ENCODE measurements at regions not wholly inside any gene's neighbourhood (a gene's known extent, or its start where the extent isn't known, plus 50 kb on each side); places are given as distances from the start of the nearest gene placed in this dataset.

DNA sequence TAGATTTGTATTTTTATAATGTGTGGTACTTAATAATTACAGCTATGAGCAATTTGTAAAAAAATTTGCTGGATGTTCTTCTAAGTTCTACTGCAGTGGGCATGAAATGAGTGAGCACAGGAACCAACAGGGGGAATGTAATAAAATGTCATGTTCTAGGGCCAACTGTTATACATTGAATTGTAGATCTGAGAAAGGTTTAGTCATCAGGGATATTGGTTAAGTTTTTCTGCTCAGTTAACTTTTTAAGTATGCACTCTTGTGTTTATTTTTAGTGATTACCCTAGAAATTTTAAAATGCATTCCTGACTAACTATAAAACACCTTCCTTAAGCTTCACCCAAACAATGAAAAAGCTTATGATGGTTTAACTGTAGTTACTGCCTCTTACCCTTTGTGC, 101.8 kb downstream of the CAND1 start:
- no peak for DNase-seq

DNA sequence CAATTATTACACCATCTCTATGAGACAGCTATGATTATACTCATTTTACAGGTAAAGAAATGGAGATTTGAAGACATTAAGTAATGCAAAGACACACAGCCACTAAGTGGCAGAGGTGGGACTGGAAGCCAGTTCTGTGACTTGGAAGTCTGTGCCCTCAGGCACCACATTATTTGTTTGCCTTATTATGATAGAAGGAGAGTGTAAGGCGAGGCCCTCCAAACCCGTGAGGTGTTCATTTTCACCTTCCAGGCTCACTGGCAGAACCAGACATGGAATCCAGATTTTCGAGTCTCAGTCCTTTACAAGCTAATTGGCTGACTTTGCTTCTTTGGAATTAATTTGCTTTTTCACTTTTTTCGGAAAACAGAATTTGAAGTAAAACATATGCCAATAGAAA, 107.9 kb downstream of the CAND1 start:
- DNase-seq: no peak

GRCh38 chr12:67377541-67377940, 108.4 kb downstream of the CAND1 start:
- DNase-seq: no peak

DNA sequence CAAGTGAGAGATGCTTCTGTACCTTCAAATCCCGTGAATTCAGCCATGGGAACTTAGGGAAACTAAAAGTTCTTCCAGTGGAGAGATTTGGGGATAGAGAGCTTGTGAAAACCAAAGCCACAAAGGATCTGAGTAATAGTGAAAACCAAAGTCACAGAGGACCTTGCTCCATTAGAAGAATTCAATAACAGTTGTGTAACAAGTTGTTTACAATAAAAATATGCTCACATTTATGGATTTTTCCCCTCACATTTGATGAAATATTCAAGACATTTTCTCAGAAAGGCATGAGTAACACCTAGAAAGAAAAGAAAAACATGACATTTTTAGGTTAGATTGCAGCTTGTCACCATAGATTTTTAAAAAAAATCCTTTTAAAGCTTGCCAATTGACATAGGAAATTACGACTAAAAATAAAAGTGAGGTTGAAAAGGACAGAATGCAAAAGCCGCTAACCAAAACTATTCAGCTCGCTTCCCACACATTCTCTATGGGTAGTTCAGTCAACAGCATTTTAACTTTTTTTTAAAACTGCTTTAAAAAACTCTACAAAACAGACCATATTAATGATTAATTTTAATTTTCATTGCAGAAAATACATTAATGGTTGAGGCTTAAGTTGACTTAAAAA, 113.2 kb downstream of the CAND1 start:
- DNase-seq: no peak

DNA sequence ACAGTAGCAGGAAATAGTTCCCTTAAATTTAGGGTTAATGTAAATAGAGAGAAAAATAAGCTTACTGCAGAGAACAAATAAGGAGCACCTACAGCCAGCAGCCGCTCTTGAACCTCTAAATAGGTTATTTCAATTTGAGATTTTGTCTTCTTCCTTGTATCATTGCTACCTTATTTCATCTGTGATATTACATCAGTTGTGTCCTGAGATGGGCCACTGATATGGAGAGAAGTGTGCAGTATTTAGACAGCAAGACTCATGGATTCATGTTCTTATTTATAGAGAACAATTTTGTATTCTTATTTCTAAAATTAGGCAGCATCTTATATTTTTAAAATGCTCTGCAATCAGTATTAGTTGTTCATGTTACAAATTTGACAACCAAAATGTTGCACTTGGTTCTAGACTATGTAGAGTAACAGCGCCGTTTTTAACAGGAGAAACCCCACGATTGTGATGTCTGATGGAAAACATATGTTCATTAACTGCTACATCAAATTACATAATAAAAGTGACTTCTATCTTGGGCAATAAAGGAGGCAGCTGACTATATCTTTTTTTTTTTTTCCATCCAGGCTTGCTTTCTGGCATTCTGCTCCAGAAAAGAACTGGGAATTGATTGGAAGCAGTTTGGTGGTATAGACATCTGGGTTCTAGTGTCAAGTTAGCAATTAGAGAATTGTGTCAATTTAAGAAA, 117.9 kb downstream of the CAND1 start:
- no peak for DNase-seq

DNA sequence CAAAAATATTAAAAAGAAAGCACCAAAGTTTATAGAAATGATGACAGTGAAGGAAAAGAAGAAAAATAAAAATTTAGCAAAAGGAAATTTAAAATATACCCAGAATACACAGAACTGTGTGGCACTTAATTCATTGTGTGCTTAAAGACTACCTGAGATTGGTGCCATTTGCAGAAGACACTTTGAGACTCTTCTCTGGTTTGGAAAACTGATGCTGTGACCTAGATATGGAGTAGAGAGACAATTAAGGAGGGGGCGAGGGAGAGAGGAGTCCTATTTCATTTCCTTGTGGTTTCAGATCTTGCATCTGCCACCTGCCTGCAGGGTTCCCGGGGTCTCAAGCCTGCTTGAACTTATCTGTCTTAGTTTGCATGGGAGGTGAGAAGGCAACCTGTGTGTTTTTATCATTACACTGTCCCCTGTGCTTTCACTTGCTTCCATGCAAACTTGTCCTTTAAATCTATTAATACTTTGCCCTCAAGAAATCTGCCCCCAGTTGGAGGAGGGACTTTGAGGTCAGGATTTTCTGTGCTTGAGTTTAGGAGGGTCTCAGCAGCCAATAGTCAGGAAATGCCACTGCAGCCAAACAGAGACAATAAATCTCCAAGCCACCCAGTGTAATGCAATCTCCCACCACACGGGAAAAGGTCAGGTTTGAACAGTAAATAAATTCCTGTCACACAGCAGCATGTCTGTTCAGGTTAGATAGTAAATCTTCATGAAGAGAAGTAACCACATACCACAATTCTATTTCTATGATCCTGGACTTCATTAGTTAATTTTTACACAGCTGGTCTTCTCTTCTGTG, 119.4 kb downstream of the CAND1 start:
- DNase-seq: no peak

DNA sequence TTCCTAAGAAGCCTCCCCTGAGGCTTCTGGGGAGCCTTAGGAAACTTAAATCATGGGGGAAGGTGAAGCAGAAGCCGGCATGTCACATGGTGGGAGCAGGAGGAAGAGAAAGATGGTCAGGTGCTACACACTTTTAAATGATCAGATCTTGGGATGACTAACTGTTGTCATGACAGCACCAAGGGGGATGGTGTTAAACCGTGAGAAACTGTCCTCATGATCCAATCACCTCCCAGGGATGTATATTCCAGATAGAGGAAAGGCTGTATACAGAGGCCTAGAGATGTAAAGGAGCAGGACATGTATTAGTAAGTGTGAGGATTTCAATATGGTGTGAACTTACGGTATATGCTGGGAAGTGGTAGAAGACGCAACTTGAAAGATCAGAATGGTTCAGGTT, 121.1 kb downstream of the CAND1 start:
- no peak for DNase-seq

GRCh38 chr12:67391034-67391433, 121.9 kb downstream of the CAND1 start:
- no peak for DNase-seq

- DNase-seq: no peak
These were observed 122.5 kb downstream of the CAND1 start for GRCh38 chr12:67391656-67392055.

- no peak for DNase-seq
These were observed 125.4 kb downstream of the CAND1 start for GRCh38 chr12:67394550-67394949.

GRCh38 chr12:67400742-67401141, 131.6 kb downstream of the CAND1 start:
- DNase-seq: no peak

DNA sequence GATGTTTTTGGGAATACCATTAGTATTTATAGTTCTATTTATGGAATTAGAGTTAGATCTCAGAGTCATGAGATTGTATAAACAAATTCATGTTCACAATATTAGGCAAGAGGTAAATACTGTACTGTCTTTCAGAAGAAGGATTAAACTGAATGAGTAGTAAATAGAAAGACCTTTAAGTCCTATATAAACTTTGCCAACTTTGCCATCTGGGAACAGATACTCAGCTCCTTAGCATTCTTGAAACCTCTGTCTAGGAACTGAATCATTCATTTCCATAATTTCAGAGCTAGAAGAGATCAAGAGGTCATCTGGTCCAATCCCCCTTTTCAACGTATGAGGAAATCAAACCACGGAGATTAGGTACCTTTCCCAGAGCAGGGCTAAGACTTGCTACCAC, 141.1 kb downstream of the CAND1 start:
- DNase-seq: no peak

- no peak for DNase-seq
These were observed 141.5 kb downstream of the CAND1 start for GRCh38 chr12:67410667-67411067.

DNA sequence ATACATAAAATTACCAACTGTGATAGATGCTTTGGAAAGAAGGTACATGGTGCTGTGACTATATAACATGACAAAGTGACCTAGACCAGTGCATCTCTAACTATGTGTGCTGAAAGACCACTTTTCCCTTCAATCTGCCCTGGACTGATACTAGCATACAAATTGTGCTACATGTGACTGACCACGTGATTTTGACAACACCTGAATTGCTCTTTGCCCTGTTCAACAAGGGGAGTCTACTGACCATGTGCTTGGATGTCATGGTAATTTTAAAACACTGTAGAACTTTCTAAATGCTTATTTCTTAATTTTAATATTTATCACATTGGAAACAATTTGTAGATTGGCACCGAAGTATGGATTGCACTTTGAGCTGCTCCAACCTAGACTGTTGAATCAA, 142.4 kb downstream of the CAND1 start:
- no peak for DNase-seq

DNA sequence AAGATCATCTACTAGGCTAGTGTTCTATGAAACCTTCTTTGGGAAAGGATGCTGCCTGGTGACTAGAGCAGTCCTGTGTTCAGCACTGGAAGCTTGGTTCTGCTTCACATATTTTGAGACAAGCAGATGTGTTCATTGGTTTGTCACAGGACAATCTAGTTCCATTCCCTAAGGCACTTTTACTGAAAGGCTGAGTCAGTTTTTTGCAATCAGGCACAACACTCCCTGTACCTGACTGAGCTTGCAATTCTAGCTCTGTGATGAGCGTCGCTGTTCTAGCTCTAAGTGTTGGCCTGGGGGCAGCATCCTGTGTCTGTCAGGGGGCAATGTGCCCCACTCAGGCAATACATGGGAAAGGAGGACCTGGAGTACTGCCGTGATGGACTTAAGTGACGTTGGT, 144.4 kb downstream of the CAND1 start:
- DNase-seq: no peak

GRCh38 chr12:67414011-67414715, 145.0 kb downstream of the CAND1 start:
- DNase-seq: no peak

- DNase-seq: no peak
These were observed 146.3 kb downstream of the CAND1 start for GRCh38 chr12:67415473-67415872.

DNA sequence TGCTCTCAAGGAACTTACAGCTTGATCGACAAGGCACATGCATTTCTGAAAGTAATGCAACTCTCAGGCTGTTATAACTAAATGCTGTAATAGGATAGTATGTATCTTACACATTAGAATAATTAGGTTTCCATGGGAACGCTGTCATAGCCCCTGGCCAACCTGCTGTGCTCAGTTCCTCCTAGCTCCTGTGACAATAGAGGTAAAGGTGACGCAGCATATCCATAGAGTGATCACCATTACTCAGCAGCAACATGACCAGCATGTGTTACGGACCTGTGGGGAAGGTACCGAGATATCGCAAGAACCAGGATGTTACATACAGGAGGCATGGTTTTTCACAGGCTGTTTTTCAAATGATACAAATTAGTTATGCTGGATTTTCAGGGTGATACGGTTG, 150.7 kb downstream of the CAND1 start:
- DNase-seq: no peak

GRCh38 chr12:67420506-67420905, 151.3 kb downstream of the CAND1 start:
- DNase-seq: no peak

DNA sequence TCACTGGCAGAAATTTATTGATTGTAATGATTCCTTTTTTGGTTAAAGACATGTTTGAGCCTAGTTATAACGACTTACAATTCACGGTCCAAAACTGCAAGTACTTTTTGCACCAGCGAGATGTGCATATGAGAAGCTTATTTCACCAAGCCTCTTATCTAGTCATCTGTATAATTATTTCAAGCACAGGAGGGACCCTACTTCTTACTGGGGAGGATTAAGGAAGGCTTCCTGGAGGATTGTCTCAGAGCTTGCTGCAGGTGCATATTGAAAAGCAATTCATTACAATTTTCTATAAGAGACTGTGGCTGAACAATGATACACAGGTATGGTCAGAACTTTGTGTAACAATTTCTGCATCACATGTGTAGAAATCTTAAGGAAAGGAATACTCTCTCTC, 152.9 kb downstream of the CAND1 start:
- no peak for DNase-seq

DNA sequence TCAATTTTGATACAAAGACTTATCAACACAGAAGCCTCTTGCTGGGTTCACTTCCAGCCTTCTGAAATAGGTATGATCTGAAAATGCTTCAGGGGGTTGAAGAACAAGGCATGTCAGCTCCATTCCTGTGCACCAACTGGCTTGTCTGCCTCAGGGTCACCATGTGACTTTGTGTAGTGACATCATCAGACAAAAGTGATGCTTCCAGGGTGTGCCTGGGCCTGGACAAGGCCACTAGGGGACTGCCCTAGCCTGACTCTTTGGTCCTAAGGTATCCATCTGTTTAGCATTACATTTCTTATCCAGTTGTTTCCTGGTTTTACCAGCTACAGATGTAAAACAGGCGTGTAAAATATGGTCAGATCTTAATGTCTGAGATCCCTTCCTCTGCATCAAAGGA, 155.6 kb downstream of the CAND1 start:
- no peak for DNase-seq

GRCh38 chr12:67425394-67425793, 156.2 kb downstream of the CAND1 start:
- DNase-seq: no peak

GRCh38 chr12:67426067-67426466, 156.9 kb downstream of the CAND1 start:
- no peak for DNase-seq

DNA sequence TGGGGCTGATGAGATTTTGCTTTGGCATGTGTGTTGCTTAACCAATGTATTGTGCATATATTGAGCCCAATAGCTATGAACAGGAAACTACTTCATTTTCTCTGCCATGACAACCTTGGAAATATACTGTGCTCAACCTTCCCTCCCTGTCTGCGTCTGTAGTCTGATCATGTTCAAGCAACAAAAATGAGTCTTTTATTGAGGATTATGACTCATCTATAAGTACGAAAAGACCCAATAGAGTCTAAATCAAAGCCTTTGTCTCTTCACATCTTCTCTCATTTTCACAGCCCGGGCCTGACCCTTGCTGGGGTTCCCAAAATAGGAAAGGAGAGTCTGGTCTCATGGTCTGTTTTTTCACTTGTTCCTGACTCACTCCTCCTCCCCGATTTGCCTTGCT, 158.2 kb downstream of the CAND1 start:
- no peak for DNase-seq

Data from activated CD4-positive, alpha-beta T cell treated with anti-CD3 and anti-CD28 coated beads for 4 hours (primary cell).